ENCODE measurements at regions not wholly inside any gene's neighbourhood (a gene's known extent, or its start where the extent isn't known, plus 50 kb on each side); places are given as distances from the start of the nearest gene placed in this dataset.

GRCh38 chr3:67244130-67244529 is 246.0 kb downstream of the KBTBD8 start:
- TF ChIP-seq POLR2AphosphoS5 (IDR thresholded peaks at IDR 0.05; ENCODE audit: low read depth, low read length) (no peak), SIN3A (IDR thresholded peaks at IDR 0.05; ENCODE audit: borderline replicate concordance, insufficient read depth, low read length) (no peak), TAF1 (IDR thresholded peaks at IDR 0.05; ENCODE audit: borderline replicate concordance, insufficient read depth, low read length) (no peak)
